GM18519 (cell line): ENCODE measurements at regions not wholly inside any gene's neighbourhood (a gene's known extent, or its start where the extent isn't known, plus 50 kb on each side); places are given as distances from the start of the nearest gene placed in this dataset.
"Not testable (repeated sequence)": the region's sequence is repeated elsewhere in the genome, so short reads cannot be mapped to it uniquely, and the experiment has no call there.

Source experiments
- ATAC-seq: cut with Tn5 transposase; IDR thresholded peaks from one replicate; pipeline ENCODE4 v1.9.1; 2021; ENCODE audit warnings: mild to moderate bottlenecking, moderate library complexity; ENCODE audit not compliant: unreplicated experiment, low FRiP score

DNA sequence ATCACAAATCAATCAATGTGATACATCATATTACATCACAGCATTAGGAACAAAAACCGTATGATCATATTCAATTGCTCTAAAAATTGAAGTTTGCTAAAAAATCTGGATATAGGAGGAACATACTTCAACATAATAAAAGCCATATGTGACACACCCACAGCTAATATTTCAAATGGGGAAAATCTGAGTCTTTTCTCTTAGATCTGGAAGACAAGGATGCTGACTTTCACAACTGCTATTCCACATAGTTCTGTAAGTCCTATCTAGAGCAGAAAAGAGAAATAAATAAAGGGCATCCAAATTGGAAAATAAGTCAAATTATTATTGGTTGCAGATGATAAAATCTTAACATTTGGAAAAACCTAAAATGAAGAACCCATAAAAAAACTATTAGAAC lies 256.8 kb upstream of the SGO1 start:
- no peak for ATAC-seq

DNA sequence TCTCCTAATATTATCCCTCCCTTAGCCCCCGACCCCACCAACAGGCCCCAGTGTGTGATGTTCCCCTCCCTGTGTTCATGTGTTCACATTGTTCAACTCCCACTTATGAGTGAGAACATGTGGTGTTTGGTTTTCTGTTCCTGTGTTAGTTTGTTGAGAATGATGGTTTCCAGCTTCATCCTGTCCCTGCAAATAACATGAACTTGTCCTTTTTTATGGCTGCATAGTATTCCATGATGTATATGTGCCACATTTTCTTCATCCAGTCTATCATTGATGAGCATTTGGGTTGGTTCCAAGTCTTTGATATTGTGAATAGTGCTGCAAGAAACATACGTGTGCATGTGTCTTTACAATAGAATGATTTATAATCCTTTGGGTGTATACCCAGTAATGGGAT lies 241.3 kb upstream of the SGO1 start:
- ATAC-seq, result not testable (repeated sequence)

DNA sequence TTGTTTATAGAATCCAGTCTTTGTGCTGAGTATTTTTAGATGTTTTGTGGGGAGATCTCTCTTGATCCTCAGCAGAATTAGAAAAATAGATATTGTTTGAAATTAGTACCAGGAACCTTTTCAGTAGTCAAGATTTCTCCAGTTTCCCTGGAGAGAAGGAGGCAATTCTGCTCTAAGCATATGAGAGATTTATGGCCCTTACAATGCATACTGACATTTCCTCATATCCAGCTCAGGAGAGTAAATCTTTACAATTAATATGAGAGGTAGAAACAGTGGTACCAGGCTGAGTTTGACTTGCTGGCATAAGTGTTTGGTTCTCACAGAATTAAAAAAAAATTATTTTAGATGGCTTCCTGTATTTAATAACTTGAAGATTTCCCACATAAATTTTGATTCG lies 239.1 kb upstream of the SGO1 start:
- no peak for ATAC-seq

DNA sequence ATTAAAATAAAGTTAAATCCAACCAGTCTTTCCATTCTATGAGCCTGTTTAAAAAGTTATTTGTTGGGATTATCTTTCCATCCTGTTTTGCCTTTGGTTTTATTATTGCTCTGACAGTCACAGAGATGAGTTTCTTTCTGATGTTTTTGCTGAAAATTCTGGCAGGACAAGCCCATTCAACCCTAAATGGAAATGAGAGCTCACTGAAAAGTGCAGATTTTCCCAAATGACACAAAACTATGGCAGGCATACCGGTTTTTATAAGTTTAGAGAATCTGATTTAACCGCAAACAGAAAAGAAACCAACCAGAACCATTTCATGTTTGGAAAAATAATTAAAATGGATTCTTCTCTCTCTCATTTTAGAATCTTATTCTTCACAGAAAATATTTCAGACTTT lies 238.1 kb upstream of the SGO1 start:
- no peak for ATAC-seq

DNA sequence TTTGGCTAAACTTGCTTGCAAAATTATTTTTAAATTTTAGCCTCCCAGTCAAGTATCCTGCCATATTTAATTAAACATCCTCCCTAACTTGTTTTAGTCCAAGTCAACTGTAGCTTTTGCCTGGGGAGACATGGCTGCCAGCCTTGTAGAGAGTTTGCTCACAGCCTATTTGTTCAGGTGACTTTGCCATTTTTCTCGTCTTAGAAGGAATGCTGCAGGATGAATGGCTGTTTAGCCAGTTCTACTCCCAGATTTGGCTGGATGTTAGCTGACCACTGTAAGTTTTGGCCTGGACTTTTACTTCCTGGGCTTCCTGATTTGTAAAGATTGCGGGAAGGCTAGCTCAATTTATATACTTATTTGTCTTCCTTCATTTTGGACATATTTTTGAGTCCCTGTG lies 236.4 kb upstream of the SGO1 start:
- ATAC-seq, result no peak

DNA sequence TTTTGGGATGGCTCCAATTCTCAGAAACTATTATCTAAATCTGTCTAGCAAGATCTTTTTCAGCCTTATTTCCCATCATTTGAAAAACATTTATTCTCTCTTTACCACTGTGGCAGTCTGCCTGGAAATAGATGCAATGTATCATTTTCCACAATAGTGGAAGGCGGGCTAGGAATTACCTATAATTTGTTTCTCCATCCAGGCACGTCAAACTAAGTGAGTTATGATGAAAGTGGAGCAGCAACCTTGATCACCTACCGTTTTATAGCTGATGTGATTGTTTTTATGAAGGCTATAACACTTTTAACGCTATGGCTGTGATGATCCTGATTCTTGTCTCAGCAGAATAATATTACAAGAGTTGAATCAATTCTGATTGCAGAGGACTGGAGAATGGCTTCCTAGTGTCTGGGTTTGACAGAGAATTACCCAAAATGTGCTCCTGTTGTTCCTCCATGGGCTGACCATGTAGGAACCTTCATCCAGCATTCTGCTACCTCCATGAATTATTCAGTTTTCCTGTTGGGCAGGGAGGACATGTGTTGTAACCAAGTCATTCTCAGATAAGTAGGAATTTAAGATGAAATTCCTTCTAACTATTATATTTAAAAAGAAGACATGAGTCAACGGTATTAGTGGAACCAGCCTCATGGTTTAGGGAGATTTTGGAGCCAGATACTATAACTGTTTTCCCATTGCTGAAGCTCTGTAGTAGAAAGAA lies 231.5 kb upstream of the SGO1 start:
- ATAC-seq, result no peak

DNA sequence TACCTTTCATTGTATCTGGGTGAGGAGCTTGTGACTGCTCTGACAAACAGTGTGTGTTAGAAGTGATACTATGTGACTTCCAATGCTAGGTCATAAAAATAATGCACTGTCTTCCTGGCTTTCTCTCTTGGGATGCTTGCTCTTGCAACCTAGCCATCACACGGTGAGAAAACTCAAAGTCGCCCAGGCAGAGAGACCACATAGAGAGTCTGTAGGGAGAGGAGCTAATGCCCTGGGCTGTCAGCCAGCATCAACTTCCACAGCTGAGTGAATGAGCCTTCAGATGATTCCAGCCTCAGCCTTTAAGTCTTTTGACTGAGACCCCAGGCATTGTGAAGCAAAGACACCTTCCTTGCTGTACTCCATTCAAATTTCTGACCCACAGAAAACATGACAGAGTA lies 220.6 kb upstream of the SGO1 start:
- no peak for ATAC-seq

DNA sequence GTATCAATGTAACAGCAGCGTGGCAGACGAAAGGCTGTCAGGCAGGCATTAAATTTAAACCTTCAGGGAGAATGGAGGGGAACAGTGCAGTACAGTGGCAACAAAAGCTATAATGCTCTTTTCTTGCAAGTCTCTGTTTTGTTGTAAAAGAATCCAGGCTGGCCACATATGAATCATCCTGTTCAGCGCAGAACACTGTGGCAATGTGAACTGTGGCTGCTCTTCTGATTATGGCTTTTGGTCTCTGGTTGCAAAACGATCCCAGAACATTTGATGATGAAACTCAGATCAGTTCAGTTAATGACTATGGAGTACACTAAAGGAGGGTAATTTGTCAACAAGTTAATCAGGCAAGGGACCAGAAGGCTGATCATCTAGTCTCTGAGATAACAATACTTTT lies 219.7 kb upstream of the SGO1 start:
- no peak for ATAC-seq

DNA sequence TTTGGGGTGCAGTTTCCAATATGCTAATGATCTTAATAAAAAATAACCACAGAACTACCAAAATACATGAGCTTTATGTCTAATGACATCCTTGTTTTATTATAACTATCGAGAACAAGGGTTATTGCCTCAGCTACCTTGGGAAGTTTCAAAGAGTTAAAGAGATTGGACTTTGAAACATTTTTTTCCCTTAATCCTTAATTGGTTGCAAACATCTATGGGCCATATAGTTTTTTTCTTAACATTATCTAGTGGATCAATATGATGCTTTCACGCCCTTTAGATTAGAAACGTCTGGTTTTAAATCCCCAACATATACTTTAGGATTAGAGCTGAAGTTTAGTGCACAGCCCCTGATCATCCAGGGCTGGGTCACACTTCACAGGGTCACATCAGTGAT lies 219.2 kb upstream of the SGO1 start:
- no peak for ATAC-seq

DNA sequence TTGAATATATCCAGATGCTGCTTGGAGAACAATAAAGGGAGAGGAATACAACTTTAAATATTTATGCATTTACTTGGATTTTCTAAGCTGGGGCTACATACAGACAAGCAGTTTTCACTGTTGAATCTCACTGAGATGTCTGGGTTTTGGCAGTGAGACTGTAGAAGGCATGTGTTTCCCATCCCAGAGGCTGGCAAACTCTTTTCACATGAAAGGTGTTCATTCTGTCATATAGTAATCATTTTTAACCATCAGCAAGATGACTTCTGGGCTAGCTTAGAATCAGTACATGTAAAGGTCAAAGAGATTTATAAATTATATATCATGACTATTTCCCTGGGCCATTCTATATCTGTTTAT lies 218.7 kb upstream of the SGO1 start:
- no peak for ATAC-seq

DNA sequence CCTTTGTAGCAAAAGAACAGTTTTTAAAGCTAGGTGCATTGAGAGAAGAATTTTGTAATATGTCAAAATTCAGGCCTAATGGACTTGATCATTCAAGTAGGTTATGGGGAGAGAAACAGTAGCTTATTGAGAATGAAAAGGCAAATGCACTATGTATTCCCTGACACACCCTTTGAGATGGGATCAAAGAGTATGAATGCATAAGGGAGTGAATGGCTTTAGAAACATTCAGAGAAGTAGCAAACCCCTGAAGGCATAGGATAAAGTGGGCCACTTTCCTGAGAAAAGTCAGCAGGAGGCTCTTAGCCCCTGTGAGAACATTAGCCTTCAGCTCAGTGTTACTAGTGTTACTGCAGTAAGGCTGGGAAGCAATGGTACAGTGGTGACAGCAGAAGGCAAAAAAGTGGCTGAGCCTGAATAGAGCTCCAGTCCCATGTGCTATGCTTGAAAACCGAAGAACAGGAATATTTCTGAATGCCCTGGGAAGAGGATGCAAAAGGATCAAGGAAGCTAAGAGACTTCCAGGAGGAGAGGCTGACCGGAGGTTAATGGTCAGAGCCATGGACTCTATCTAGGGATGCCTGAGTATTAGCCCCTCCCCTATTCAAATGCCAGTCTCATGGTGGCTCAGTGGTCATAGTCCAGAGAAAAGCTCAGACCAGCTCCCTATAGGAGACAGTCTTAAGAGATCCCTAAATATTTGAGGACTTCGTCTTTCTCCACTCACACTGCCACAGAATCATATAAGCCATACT lies 218.2 kb upstream of the SGO1 start:
- no peak for ATAC-seq

DNA sequence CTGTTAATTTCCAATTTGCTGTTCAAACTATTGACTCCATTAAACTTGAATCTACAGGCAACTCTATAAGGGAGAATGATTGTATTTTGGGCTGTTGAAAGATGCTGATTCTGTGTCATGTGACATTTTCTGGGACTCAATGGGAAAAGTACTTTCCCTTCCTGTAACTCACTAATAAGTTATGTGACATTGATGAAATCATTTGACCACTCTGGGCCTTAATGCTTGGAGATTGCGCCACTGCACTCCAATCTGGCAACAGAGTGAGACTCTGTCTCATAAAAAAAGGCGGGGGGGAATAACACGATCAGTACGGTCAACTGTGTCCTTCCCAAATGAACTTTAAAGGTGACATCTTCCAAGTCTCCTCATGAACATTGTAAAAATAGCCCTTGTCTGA lies 215.2 kb upstream of the SGO1 start:
- no peak for ATAC-seq

DNA sequence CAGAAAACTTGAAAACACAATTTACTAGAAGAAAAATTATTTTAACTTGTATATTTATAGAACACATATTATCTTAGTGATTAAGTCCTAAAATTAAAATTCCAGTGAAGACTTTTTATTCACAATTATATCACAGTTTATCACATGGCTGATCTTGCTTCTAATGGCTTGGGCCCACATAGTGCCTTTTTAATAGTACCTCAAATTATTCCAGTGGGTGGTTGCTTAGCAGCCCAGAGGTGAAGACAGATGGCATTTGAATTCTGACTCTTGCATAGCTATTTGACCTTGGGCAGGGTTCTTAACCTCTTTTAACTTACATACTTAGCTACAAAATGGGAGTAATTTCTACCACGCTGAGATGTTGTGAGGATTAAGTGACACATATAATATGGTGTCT lies 214.7 kb upstream of the SGO1 start:
- no peak for ATAC-seq

DNA sequence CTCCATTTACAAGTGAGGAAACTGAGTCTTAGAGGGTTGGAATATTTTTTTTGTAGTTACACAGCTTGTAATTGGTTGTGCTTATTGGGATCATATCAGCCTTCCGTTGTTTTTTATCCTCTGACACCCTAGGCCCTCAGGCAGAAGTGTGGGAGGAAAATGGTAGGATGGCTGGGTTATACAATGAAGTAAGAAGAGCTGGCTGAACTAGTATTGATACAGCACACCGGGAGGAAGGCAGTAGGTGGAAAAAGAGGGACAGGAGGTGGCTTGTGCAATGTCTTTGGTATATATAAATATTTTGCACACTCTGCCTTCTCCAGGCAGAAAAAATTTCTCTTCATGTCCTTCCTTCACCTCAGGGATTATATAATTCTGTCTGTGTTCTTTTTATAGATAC lies 214.3 kb upstream of the SGO1 start:
- no peak for ATAC-seq

DNA sequence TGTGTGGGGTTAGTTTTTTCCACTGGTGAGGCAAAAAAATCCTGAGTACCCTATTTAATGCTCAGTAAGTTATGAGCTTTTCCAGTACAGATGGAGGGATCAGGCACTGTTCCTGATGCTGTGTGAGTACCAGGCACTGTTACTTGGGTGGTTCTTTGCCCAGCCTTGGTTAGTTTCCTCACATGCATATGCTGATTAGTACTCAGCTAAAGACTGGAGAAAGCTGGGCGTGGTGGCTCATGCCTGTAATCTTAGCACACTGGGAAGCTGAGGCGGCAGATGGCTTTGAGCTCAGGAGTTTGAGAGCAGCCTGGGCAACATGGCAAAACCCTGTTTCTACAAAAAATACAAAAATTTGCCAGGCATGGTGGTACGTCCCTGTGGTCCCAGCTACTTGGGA lies 210.3 kb upstream of the SGO1 start:
- no peak for ATAC-seq

DNA sequence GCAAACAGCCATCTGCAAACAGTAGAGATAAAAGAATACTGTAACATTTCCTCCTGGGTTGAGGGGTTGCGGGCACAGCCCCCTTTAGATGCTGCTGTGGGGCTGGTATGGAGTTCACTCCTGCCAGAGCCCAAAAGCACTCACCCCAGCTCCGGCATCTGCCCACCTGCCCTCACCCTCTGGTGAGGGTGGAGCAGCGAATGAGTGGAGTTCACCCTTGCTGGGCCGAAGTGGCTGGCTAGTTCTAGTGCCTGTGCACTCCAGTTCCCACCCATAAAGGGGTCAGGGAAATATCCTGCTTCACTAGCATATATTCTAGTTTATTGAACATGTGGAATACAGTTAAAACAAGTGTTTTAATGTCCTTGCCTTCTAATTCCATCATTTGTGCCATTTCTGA lies 209.7 kb upstream of the SGO1 start:
- no peak for ATAC-seq

DNA sequence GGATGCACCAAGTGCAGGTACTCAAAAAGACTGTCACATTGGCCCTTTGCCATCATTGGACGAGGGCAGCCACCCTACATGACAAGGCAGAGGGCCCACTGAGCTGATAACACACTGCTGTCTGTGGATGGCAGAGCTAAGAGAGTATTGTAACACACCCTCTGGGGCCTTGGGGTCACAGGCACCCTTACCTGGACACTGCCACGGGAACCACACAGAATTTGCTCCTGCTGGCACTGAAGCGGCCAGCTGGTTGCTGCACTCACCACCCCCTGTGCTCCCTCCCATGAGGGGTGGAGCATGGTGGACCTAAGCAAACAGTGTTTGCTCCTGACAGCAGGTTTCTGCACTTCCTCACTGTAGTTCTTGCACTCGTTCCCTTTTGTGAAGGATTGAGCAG lies 208.2 kb upstream of the SGO1 start:
- ATAC-seq, result no peak

DNA sequence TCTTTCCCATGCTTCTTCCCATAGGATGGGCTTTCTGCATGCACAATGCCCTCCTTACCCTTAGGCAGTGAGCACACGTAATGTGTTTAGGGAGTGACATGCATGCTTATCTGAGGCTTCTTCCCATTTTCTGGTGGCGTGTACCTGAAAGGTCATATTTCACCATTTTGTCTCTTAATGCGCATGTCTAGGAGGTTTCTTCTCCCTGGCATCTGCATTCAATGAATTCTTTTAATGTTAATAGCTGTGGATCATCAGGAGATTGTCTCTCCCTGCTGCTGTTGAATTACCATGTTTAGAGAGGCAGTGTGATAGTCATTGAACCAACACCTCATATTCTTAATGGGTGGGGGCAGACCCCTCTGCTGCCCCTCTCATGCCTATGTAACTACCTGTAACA lies 205.6 kb upstream of the SGO1 start:
- ATAC-seq, result no peak

DNA sequence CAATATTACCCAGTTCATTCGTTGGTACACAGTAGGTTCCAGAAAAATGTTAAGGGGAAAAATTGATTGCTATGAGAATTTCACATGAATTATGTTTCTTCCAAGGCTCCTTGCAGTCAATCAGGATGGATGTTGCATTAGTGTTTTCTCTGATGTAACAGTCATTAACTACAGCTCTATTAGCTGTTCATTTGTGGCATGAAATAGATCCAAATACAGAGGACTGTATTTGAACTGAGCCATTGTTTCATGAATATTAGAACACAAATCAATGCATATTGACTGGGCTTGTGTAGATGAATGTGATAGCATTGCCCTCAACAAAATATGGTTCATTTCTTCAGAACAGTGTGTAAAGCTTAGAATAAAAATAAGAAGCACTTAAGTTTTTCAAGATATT lies 203.0 kb upstream of the SGO1 start:
- ATAC-seq, result no peak

DNA sequence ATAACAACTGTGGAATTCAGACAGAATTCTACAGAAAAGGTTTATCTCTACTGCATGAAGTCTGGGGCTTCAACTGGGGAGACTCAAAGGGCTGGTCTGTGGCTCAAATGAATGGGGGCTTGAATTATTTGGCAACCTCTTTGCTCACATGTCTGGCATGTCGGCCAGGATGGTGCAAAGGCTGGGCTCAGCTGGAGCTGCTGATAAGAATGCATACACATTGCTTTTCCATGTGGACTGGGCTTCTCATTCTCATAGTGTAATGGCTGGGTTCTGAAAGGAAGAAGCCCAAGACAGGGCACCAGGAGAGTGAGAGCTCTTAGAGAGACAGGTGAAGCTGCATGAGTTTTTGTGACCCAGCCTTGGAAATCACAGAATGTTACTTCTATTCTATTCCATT lies 194.3 kb upstream of the SGO1 start:
- no peak for ATAC-seq

DNA sequence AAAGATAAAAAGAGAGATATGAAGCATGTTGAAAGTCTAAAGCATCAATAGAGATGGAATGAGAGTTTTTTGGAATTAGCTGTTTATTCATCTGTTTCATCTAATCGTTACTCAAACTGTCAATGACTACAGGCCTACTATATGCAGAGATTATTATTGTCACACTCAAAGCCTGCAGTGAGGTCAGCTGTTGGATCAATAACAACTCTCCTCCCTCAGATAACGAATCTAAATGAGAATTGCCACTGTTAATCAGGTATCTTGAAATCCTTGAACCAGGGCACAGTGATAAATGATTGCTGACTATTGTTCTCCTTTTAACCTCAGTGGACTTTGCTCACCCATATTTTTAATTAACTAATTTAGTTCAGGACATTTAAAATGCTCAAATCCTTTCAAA lies 192.3 kb upstream of the SGO1 start:
- no peak for ATAC-seq

DNA sequence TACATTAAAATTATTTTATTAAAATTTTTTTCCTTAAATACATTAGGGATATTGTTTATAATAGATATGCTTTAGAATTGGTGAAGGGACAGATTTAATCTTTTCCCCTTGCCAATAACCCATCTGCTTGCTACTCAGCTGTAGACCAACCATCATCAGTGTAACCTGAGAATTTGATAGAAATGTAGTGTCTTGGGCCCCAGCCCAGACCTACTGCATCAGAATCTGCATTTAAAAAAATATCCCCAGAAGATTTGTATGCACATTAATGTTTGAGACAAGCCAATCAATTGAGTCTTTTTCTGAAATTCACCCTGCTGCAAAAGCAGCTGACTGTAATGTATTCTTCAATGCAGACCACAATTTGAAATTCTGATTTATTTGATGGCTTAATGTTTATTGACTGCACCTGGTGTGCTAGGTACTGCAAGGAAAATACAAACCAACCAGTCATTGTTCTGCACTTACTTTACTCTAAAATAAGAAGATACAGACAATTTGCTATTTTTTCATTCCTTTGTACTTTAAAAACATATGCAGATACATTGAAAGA lies 190.7 kb upstream of the SGO1 start:
- ATAC-seq, result no peak
